ENCODE measurements at regions not wholly inside any gene's neighbourhood (a gene's known extent, or its start where the extent isn't known, plus 50 kb on each side); places are given as distances from the start of the nearest gene placed in this dataset.

DNA sequence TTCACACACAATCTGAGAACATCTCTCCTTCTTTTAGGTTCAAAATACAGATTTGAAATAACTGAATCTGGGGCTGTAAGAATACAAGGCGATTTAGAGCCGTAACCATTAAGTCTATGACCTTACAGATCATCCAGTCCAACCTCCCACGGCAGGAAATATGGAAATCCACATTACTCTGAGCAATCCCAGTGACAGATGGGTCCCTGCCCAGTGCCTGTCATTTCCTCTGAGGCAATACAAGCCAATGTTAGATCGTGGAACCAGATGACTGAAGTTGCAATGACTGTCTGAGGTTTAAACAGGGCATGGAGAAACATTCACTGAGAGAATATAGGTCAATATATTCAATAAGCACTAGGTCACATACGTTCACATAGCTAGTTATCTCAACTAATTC is 77.4 kb upstream of the OR5AK2 start:
- no peak overlapping the region for H3K4me3 ChIP-seq (ENCODE audit: control insufficient read depth, low read depth, low read length)
- no peak for DNase-seq (ENCODE audit: low read depth)
- TF ChIP-seq, protein P1, sequence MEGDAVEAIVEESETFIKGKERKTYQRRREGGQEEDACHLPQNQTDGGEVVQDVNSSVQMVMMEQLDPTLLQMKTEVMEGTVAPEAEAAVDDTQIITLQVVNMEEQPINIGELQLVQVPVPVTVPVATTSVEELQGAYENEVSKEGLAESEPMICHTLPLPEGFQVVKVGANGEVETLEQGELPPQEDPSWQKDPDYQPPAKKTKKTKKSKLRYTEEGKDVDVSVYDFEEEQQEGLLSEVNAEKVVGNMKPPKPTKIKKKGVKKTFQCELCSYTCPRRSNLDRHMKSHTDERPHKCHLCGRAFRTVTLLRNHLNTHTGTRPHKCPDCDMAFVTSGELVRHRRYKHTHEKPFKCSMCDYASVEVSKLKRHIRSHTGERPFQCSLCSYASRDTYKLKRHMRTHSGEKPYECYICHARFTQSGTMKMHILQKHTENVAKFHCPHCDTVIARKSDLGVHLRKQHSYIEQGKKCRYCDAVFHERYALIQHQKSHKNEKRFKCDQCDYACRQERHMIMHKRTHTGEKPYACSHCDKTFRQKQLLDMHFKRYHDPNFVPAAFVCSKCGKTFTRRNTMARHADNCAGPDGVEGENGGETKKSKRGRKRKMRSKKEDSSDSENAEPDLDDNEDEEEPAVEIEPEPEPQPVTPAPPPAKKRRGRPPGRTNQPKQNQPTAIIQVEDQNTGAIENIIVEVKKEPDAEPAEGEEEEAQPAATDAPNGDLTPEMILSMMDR (IDR thresholded peaks at IDR 0.05; ENCODE audit: control insufficient read depth, insufficient read depth, low read depth, low read length, missing control alignments): no peak

DNA sequence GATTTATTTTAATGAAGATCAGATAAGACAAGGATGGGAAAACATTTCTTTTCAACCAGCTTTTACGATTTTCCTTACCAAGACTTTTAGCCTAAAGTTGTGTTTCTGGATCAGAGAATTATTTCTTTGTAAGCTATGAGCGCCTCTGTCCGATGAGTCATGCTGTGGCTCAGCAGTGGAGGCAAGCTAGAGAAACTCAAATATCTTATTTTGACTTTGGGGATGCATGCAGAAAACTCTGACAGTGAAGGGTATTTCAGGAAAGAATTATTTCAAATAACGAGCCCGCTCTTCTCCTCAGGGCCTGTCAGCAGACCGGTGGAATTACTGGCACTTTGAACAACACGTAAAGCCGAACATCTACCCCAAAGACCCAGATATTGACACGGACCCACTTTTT is 77.9 kb upstream of the OR5AK2 start:
- TF ChIP-seq, protein P1 (IDR thresholded peaks at IDR 0.05; ENCODE audit: control insufficient read depth, insufficient read depth, low read depth, low read length, missing control alignments): no peak
- no peak for DNase-seq (ENCODE audit: low read depth)
- no peak overlapping the region for H3K4me3 ChIP-seq (ENCODE audit: control insufficient read depth, low read depth, low read length)

DNA sequence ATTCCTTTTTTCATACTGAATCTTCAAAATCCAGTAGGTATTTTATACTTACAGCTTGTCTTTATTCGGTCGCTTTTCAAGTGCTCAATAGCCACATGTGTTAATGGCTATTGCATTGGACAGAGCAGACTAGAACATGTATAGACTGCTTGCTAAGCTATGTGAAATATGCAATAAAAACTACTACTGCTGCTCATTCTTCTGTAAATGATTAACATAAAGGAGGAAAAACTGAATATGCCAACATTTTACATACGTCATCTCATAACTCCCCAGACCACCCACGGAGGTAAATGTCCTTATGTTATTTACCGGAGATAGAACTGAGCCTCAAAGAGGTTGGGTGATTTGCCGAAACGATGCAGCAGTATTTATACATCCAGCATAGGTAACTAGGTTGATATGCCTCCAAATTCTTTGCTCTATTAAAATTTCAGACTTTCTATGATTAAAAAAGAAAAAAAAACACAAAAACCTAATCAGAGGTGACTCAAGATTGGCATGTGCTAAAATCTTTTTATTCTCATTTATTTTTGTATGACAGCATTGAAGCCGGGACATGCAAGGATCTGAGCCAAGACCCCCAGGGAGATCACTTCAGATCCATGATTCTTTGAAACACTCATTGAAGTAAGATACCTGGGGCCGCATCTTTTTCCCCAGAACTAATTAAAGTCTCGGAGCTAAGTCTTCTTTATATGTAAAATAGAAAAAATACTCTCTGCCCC is 78.5 kb upstream of the OR5AK2 start:
- no peak overlapping the region for H3K4me3 ChIP-seq (ENCODE audit: control insufficient read depth, low read depth, low read length)
- TF ChIP-seq, protein P1 (IDR thresholded peaks at IDR 0.05; ENCODE audit: control insufficient read depth, insufficient read depth, low read depth, low read length, missing control alignments): no peak
- no peak for DNase-seq (ENCODE audit: low read depth)

DNA sequence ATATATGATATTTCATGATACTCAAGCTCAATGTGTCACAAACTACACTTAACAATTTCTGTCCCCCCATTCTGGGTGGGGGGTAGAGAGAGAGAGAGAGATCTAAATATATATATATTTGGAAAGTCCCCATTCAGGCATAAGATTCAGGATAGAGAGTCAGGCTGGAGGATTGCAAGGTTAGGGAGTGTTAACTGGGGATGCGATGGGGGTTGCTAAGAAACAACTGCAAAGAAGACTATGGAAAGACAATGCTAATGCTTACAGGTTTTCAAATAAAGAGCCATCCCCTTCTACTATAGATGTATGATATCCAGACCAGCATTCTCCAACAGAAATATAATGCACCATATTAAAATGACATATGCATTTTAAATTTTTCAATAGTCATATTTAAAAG is 79.2 kb upstream of the OR5AK2 start:
- no peak for DNase-seq (ENCODE audit: low read depth)
- TF ChIP-seq, protein P1 (IDR thresholded peaks at IDR 0.05; ENCODE audit: control insufficient read depth, insufficient read depth, low read depth, low read length, missing control alignments): no peak

DNA sequence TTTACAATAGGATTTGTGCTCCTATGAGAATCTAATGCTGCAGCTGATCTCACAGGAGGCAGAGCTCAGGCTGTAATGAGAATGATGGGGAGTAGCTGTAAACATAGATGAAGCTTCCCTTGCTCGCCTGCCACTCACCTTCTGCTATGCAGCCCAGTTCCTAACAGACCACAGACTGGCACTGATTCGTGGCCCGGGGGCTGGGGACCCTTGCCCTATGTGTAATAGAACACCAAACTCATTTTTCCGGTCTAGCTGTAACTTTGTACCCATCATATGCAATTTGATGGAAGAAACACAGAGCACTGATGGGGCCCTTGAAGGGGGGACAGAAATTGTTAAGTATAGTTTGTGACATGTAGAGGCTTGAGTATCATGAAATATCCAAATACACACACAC is 79.6 kb upstream of the OR5AK2 start:
- TF ChIP-seq, protein P1 (IDR thresholded peaks at IDR 0.05; ENCODE audit: control insufficient read depth, insufficient read depth, low read depth, low read length, missing control alignments): no peak
- no peak overlapping the region for H3K4me3 ChIP-seq (ENCODE audit: control insufficient read depth, low read depth, low read length)
- no peak for DNase-seq (ENCODE audit: low read depth)

More for the DNA sequence above, 79.2 kb upstream of the OR5AK2 start:
- H3K4me3 ChIP-seq (ENCODE audit: control insufficient read depth, low read depth, low read length): no peak overlapping the region

DNA sequence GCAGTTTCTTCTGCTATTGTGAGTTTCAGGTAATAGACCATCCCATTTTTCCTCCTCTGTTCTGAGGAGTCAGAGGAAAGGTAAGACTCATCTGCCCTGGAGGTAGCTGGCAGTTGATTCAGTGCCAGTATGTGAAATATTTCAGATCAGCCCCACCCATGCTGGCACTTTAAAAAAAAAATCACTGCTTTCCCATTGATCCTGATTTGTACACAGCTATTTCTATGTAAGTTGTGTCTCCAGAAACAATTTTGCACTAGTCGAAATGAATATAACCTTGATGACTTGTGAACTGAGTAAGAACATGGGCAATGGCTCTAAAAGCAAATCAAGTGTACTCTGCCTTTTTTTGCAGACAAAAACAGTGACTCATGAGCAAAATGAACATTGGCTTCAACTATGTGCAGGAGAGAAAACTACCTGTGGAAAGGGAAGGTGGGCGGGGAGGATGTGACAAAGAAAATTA is 82.0 kb upstream of the OR5AK2 start:
- DNase-seq (ENCODE audit: low read depth): no peak
- no peak overlapping the region for H3K4me3 ChIP-seq (ENCODE audit: control insufficient read depth, low read depth, low read length)
- TF ChIP-seq, protein P1 (IDR thresholded peaks at IDR 0.05; ENCODE audit: control insufficient read depth, insufficient read depth, low read depth, low read length, missing control alignments): no peak
